ENCODE measurements at regions not wholly inside any gene's neighbourhood (a gene's known extent, or its start where the extent isn't known, plus 50 kb on each side); places are given as distances from the start of the nearest gene placed in this dataset.

- DNase-seq (ENCODE audit: low spot score) = no peak
Measured at GRCh38 chr7:7051206-7051877, 131.0 kb upstream of the C1GALT1 start.

- no peak for DNase-seq (ENCODE audit: low spot score)
Measured at GRCh38 chr7:7054252-7054830, 128.0 kb upstream of the C1GALT1 start.

GRCh38 chr7:7060828-7061599 lies 121.3 kb upstream of the C1GALT1 start:
- DNase-seq (ENCODE audit: low spot score) = no peak

- DNase-seq (ENCODE audit: low spot score) = no peak
Measured at GRCh38 chr7:7077945-7078344, 104.4 kb upstream of the C1GALT1 start.

- no peak for DNase-seq (ENCODE audit: low spot score)
Measured at GRCh38 chr7:7080802-7081201, 101.5 kb upstream of the C1GALT1 start.

GRCh38 chr7:7090460-7090859 lies 91.9 kb upstream of the C1GALT1 start:
- DNase-seq (ENCODE audit: low spot score) = no peak

GRCh38 chr7:7098280-7098818 lies 84.0 kb upstream of the C1GALT1 start:
- DNase-seq (ENCODE audit: low spot score) = no peak

GRCh38 chr7:7099584-7100014 lies 82.7 kb upstream of the C1GALT1 start:
- DNase-seq (ENCODE audit: low spot score) = peak; percentile 85

GRCh38 chr7:7100432-7100849 lies 81.9 kb upstream of the C1GALT1 start:
- DNase-seq (ENCODE audit: low spot score) = peak; percentile 32

- no peak for DNase-seq (ENCODE audit: low spot score)
Measured at GRCh38 chr7:7102906-7103305, 79.4 kb upstream of the C1GALT1 start.

- DNase-seq (ENCODE audit: low spot score) = peak; percentile 41
Measured at GRCh38 chr7:7103343-7104313, 78.7 kb upstream of the C1GALT1 start.

GRCh38 chr7:7104314-7104698 lies 78.0 kb upstream of the C1GALT1 start:
- no peak for DNase-seq (ENCODE audit: low spot score)

GRCh38 chr7:7104971-7105370 lies 77.4 kb upstream of the C1GALT1 start:
- no peak for DNase-seq (ENCODE audit: low spot score)

- DNase-seq (ENCODE audit: low spot score) = no peak
Measured at GRCh38 chr7:7105800-7106582, 76.4 kb upstream of the C1GALT1 start.

- no peak for DNase-seq (ENCODE audit: low spot score)
Measured at GRCh38 chr7:7108931-7109330, 73.4 kb upstream of the C1GALT1 start.

GRCh38 chr7:7109934-7110333 lies 72.4 kb upstream of the C1GALT1 start:
- no peak for DNase-seq (ENCODE audit: low spot score)

- DNase-seq (ENCODE audit: low spot score) = no peak
Measured at GRCh38 chr7:7110706-7111105, 71.6 kb upstream of the C1GALT1 start.

GRCh38 chr7:7112868-7113267 lies 69.5 kb upstream of the C1GALT1 start:
- DNase-seq (ENCODE audit: low spot score) = no peak

GRCh38 chr7:7114575-7115291 lies 67.6 kb upstream of the C1GALT1 start:
- DNase-seq (ENCODE audit: low spot score) = no peak

GRCh38 chr7:7117935-7118586 lies 64.3 kb upstream of the C1GALT1 start:
- DNase-seq (ENCODE audit: low spot score) = no peak
